LNCaP clone FGC (cell line): ENCODE measurements at regions not wholly inside any gene's neighbourhood (a gene's known extent, or its start where the extent isn't known, plus 50 kb on each side); places are given as distances from the start of the nearest gene placed in this dataset.

Experiments used
- DNase-seq: peaks from one replicate; pipeline ENCODE4 v3.0.0-alpha.2; 2011; ENCODE audit warnings: low read depth
- H3K4me3 ChIP-seq: 2 replicates; pipeline ENCODE4 v1.5.1; 2011; ENCODE audit warnings: mild to moderate bottlenecking, low read depth, low read length, control low read depth
- CTCF ChIP-seq: IDR thresholded peaks from 2 replicates; pipeline ENCODE4 v1.5.1; 2012; ENCODE audit warnings: mild to moderate bottlenecking; ENCODE audit not compliant: control insufficient read depth, insufficient read depth; ENCODE audit errors: extremely low read depth

DNA sequence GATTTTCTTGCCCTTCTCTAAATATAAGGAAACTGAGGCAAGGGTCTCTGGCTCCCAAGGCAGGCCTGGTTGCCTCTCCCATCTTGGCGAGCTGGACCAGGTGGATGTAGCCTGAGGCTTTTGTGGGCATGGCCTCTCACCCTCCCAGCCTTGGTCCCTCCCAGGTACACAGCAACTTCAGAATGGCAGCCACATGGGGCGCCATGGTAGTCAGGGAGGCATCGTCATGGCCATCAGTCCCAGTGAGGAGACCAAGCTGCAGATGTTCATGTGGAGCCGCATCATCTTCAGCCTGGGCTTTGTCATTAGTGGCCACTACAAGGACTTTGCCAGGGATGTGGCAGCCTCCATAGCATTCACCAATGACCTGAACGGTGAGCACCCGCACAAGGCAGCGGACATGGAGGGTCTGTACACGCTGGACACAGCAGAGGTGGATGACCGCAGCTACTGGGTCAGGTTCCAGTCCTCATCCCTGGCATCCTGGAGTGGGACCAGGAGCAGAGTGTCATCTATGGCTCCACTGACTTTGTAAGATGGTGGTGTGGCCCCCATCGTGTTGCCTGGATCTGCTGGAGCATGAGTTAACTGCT is 165.8 kb upstream of the ZNF267 start:
- no peak overlapping the region for H3K4me3 ChIP-seq
- TF ChIP-seq CTCF, result no peak
- no peak for DNase-seq

- DNase-seq, result no peak
- no peak overlapping the region for H3K4me3 ChIP-seq
- TF ChIP-seq CTCF, result no peak
Measured at GRCh38 chr16:31708348-31708747, 165.3 kb upstream of the ZNF267 start.

- no peak overlapping the region for H3K4me3 ChIP-seq
- TF ChIP-seq CTCF, result no peak
Measured at GRCh38 chr16:31709181-31709580, 164.4 kb upstream of the ZNF267 start.

GRCh38 chr16:31710134-31710533 is 163.5 kb upstream of the ZNF267 start:
- no peak overlapping the region for H3K4me3 ChIP-seq
- DNase-seq, result no peak
- no peak for TF ChIP-seq CTCF

More at GRCh38 chr16:31709181-31709580, 164.4 kb upstream of the ZNF267 start:
- no peak for DNase-seq

DNA sequence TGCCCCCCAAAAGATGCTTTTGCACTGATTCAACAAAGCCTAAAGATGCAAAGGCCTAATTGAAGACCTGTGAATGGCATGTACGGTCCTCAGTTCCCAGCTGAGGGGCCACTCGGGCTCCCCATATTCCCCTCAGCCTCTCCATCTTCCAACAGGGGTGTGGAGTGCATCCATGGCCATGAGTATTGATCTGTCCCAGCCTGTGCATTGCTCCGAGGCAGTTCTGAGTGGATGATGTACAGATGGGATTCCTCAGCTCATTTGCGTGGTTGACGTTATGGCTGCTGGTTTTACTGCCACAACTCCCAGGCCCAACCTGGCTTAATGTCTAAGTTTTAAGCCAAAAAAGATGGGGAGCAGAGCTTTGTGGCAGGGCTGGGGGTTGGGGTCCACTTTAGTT is 162.7 kb upstream of the ZNF267 start:
- DNase-seq, result no peak
- TF ChIP-seq CTCF, result no peak

DNA sequence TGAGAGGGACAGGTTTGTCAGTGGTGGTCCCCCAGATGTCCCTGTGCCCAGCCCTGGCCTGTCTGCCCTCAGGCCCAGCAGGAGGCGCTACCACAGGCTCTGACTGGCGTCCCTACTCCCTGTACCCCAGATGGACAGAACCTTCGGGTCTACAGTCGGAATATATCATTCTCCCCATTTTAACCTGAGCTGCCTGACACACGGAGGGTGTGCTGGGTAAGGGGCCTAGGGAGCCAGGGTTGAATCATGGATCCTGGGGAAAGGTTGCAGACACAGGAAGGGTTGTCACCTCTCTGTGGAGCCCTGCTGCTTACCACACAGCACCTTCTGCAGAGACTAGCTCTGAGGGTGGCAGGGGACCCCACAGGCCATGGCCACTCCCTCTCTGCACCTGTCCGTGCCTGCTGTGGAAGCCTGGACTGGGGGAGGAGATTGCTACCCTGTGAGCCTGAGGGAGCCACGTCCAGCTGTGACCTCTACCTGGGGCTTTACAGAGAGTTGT is 162.2 kb upstream of the ZNF267 start:
- H3K4me3 ChIP-seq, result no peak overlapping the region
- DNase-seq, result no peak
- TF ChIP-seq CTCF, result no peak

More for the DNA sequence above, 162.7 kb upstream of the ZNF267 start:
- no peak overlapping the region for H3K4me3 ChIP-seq

DNA sequence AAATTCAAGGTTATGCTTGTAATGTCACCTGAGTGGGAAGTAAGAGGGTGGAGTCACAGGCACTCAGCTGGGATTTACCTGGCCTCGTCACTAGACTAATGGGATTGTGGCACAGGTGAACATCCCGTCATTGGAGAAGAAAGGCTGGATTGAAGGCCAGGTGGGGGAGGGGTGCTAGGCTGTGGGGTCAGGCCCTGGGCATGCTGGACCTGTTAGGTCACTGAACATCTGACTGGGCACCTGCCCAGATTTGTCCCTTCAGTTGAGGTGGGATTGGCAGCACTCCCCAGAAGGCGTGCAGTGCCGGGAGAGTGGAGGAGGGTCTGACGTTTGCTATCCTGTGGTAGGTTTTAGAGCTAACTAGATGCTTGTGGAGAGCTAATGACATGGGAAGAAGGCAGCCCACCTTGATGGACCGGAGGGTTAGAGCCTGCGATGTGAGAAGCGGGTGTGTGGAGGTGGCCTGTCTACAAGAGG is 161.5 kb upstream of the ZNF267 start:
- TF ChIP-seq CTCF, result no peak
- no peak overlapping the region for H3K4me3 ChIP-seq
- DNase-seq, result no peak
